GM21381 (cell line): ENCODE measurements at regions not wholly inside any gene's neighbourhood (a gene's known extent, or its start where the extent isn't known, plus 50 kb on each side); places are given as distances from the start of the nearest gene placed in this dataset.
A peak's percentile ranks its signal among the peaks of the same experiment; 100 is the strongest.

Experiments used
- ATAC-seq: cut with Tn5 transposase; IDR thresholded peaks from one replicate; pipeline ENCODE4 v1.9.1; 2021; ENCODE audit warnings: mild to moderate bottlenecking, moderate library complexity; ENCODE audit not compliant: unreplicated experiment

GRCh38 chrY:8553614-8554013, 783.6 kb upstream of the TSPY4 start:
- no peak for ATAC-seq

- no peak for ATAC-seq
Measured at GRCh38 chrY:8561385-8561784, 775.9 kb upstream of the TSPY4 start.

GRCh38 chrY:8562456-8563090, 774.7 kb upstream of the TSPY4 start:
- ATAC-seq = no peak

- no peak for ATAC-seq
Measured at GRCh38 chrY:8564421-8564820, 772.8 kb upstream of the TSPY4 start.

GRCh38 chrY:8566198-8566597, 771.1 kb upstream of the TSPY4 start:
- no peak for ATAC-seq

GRCh38 chrY:8570384-8570783, 766.9 kb upstream of the TSPY4 start:
- ATAC-seq = no peak

- no peak for ATAC-seq
Measured at GRCh38 chrY:8572916-8573315, 764.3 kb upstream of the TSPY4 start.

- ATAC-seq = no peak
Measured at GRCh38 chrY:8582277-8582850, 754.9 kb upstream of the TSPY4 start.

GRCh38 chrY:8583191-8583590, 754.1 kb upstream of the TSPY4 start:
- ATAC-seq = no peak

GRCh38 chrY:8590641-8591040, 746.6 kb upstream of the TSPY4 start:
- no peak for ATAC-seq

- ATAC-seq = no peak
Measured at GRCh38 chrY:8591821-8592516, 745.3 kb upstream of the TSPY4 start.

- no peak for ATAC-seq
Measured at GRCh38 chrY:8594657-8595056, 742.6 kb upstream of the TSPY4 start.

GRCh38 chrY:8599141-8599540, 738.1 kb upstream of the TSPY4 start:
- no peak for ATAC-seq

- ATAC-seq = peak; percentile 70
Measured at GRCh38 chrY:8610620-8611019, 726.6 kb upstream of the TSPY4 start.

GRCh38 chrY:8611815-8612214, 725.4 kb upstream of the TSPY4 start:
- ATAC-seq = no peak

- no peak for ATAC-seq
Measured at GRCh38 chrY:8618302-8618701, 719.0 kb upstream of the TSPY4 start.

- no peak for ATAC-seq
Measured at GRCh38 chrY:8622156-8622555, 715.1 kb upstream of the TSPY4 start.

- ATAC-seq = no peak
Measured at GRCh38 chrY:8622856-8623255, 714.4 kb upstream of the TSPY4 start.

GRCh38 chrY:8629636-8630035, 707.6 kb upstream of the TSPY4 start:
- no peak for ATAC-seq

- ATAC-seq = no peak
Measured at GRCh38 chrY:8638111-8638510, 699.2 kb upstream of the TSPY4 start.

- no peak for ATAC-seq
Measured at GRCh38 chrY:8644926-8645325, 692.3 kb upstream of the TSPY4 start.

GRCh38 chrY:8652445-8652844, 684.8 kb upstream of the TSPY4 start:
- ATAC-seq = no peak
